GM04503 (cell line): ENCODE measurements at regions not wholly inside any gene's neighbourhood (a gene's known extent, or its start where the extent isn't known, plus 50 kb on each side); places are given as distances from the start of the nearest gene placed in this dataset.
"Not testable (repeated sequence)": the region's sequence is repeated elsewhere in the genome, so short reads cannot be mapped to it uniquely, and the experiment has no call there.

Experiments
- DNase-seq: peaks from one replicate; pipeline ENCODE4 v3.0.0-alpha.2; 2012; ENCODE audit warnings: low read depth

DNA sequence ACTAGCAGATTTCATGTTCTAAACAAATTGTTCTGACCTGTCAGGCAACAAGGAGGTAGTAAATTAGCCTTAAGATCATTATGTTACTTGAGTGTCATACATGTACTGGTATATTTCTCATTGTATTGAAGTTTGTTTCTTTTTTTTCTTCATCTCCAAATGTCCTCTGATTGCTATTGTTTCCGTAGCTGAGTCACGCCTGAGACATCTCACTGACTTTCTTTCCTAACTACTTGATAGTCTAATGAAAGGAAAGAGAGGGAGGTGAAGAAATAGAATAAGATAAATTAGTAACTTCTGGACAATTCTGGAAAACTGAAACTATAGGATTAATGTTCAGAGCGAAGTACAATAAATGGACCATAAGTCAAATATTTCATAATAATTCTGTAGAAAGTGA, 1049.9 kb downstream of the TSN start:
- no peak for DNase-seq

DNA sequence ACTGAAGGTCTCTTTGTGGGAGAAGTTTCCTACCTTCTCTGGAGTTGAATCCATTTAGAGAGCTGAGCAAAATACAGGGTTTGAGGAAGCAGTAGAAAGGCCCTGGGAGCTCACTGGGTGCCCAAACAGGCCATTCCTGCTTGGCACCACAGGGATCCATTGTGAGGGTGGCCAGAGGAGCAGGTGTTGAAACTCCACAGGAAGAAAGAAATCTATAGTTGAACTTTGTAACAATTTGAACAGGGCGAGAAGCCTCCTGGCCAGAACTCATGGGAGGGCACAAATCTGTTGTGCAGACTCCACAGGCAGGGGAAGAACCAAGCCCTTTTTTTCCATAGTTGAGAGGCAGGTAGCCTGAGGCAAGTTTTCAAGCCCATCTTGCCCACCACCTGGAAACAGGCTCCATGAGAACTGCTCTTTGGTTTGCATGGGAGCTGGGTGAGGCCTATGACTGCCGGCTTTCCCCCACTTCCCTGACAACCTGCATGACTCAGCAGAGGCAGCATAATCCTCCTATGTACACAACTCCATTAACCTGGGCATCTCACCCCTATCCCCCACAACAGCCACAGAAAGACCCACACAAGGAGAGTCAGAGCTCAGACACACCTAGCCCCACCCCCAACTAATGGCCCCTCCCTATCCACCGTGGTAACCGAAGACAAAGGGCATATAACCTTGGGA, 1053.0 kb downstream of the TSN start:
- no peak for DNase-seq

DNA sequence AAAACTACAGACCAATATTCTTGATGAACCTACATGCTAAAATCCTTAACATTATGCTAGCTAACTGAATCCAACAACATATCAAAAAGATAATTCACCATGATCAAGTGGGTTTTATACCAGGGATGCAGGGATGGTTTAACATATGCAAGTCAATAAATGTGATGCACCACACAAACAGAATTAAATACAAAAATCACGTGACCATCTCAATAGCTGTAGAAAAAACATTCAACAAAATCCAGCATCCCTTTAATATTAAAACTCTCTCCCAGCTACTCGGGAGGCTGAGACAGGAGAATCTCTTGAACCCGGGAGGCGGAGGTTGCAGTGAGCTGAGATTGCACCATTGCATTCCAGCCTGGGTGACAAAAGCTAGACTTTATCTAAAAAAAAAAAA, 1056.8 kb downstream of the TSN start:
- not testable (repeated sequence) for DNase-seq

DNA sequence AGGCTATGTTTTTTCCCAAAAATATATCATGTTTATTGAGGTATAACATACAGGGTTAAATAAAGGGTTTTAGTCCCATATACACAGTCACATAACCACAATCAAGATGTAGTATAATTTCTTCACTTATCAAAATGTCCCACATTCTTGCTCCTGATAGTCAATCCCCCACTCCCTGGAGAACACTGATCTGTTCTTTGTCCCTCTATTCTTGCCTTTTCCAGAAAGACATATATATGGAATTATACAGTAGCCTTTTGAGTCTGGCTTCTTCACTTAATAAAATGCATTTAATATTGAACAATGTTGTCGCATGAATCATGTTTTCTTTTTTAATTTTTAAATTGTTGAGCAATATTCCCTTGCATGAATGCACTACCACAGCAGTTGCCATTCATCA, 1059.7 kb downstream of the TSN start:
- DNase-seq = no peak

DNA sequence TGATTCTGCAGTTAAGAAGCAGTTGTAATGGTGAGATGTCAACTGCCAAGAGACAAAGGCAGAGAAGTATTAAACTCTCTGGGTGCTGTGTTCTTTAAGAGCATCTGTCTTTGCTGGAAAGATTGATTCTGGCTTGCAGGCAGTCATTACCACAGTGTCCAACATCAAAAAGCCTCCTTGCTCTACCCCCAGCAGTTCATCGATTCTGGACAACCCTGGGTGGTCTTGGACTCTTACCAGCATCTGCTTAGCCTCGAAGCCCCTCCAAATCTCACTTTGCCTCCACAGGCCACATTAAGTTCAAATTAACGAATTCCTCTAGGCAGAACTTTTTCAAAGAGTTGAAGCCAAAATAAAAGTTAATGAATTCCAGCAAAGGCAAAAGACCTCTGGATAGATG, 1061.4 kb downstream of the TSN start:
- no peak for DNase-seq

DNA sequence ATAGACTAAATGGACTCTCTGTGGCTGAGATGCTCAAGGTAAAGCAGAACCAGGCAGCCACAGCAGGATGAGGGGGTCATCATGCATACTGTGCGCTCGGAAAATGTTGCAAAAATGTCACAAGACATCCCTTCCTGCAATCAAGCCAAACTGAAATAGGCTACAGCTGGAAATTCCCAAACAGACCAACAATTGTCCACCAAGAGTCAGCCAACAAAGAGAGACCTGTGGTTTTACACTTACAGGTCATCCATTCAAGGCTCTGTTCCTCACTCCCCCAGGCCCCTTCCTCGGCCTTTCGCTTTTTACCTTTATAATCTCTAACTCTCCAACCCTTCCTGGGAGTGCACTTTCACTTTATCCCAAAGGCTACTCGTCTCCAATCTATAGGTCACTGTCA, 1066.9 kb downstream of the TSN start:
- no peak for DNase-seq

DNA sequence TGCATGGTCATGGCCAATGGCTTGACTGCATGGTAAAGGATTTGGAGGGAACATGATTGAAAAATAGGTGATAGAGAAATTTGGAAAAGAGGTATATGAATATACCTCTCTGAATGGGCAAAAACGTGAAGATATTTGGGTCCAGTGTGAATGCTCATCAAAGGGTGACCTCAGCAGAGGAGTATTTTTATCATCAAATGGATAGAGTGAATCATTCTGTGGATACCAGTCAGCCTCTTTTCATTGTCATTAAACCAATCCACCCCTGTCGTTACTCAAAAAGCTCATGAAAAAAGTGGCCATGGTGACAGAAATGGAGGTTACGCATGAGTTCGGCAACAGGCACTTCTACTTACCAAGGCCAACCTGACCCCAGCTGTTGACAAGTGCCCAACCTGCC, 1074.7 kb downstream of the TSN start:
- DNase-seq = no peak

DNA sequence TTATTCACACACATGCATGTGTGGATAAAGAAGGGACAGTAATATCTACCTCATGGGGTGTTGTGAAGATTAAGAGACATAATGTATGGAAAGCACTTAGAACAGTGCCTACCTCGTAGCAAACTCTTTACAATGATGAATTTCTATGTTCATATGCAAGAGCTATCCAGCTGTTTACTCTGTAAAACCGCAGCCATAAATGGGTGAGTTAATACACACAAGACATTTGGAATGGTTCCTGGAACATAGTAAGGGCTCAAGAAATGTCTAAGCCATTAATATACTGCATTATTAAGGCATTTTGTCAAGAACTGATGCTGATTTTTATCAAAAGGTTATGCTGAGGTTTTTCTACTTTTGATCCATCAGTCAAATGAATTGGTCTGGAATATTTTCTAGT, 1076.2 kb downstream of the TSN start:
- DNase-seq = no peak

DNA sequence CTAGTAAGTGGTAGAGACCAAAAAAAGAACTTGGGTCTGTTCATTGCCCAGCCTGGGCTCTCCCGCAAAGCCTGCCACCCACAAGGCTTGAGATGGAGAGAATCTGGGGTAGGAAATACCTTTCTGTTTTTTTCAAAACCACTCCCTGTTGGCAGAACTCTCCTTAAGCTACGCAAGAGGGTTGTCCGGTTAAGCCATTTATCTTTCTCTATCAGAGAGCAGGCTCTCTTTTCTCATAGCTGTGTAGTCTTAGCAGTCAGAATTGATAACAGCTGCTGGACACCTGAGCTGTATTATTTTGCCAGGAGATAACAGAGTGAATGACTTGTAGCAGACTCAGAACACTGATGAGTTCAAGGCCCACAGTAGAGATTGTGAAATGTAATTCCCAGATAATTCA, 1088.1 kb downstream of the TSN start:
- no peak for DNase-seq

DNA sequence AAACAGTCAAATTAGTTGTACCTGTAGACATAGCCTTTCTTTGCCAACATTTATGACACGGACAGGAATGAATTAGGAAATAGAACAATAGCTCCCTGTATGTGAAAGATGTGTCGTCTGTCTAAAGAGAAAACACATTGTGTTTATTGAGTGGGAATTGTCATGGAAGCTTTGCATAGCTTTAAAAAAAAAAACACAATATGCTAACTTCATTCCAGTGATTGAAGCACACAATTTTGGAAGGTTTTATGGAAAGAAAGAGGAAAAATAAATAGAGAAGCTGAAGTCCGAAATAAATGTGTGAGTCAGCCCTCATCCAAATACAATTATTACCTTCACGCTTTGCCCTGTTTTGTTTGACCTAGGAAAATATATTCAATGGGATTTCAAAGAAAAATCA, 1095.7 kb downstream of the TSN start:
- DNase-seq = no peak

DNA sequence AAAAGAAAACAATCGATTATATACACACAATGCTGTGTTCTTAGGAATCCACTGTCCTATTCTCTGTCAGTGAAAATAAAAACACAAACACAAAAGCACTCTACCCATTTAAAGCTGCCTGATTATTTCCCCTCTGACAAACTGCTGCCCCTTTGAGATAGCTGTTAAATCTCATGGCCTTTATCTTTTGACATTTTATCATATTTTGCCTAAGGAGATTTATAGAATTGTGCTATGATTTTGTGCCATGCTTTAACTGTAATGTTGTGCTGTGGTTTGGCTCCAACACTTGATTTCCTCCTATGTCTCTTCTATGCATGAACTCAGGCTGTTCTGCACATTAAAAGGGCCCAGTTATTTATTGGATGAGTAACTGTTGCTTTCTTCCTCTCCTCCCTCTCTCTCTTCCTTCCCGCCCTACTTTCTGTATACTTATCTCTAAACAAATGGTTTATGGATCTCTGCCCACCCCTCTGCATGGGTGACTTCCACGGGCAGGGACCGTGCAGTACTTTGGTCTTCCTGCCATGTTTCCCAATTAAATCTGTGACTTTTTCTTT, 1096.6 kb downstream of the TSN start:
- DNase-seq = no peak

DNA sequence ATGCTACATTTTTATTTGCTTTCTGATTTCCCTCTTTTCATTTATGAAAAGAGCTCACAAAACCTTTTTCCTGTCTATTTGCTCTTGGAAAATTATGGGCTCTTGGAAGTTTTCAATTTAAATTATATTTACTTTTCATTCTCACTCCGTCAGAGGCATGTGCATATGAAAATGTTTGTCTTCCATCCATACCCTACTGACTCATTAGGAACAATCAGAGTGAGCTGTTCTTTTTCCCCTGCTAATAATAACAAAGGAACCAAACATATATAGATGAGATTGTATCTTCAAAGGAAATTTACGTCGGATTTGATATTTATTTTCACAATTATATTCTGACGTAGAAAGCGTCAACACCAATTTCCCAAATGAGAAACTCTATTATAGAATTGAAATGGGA, 1101.2 kb downstream of the TSN start:
- DNase-seq = no peak

DNA sequence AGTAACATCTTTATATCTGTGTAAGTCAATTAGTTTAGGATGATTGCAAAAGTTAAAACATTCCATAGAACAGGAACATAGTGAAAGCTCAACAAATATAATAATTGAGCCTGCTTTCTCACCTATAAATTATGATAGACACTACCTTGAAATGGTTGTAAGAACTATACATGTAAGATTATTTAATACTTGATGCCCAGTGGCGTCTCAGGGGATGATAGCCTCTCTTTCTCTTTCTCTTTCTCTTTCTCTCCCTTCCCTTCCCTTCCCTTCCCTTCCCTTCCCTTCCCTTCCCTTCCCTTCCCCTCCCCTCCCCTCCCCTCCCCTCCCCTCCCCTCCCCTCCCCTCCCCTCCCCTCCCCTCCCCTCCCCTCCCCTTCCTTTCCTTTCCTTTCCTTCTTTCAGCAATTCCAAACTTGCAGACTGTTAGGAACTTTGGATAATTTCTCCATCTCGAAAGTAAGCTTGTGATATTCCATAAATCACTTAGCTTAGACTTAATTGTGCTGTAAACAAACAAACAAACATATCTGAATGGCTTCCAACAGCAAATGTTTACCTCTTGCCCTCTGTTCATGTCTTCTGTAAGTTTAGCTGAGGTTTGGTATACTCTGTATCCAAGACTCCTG, 1102.7 kb downstream of the TSN start:
- no peak for DNase-seq

DNA sequence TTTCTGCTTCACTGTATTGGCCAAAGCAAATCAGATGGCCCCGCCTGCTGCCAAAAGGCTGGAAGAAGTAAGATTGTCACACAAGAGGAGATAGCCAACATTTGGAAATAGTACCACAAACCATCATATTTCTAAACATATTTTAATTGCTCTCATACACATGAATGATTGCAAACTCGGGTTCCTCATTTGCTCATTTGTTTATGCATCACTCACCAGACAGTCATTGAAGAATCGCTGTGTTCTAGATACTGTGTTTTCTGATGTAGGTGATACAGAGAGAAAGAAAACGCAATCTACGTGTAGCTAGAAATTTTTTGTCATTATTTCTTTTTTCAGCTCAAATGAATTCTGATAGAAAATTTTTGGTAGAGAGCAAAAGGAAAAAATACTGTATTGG, 1103.4 kb downstream of the TSN start:
- no peak for DNase-seq

DNA sequence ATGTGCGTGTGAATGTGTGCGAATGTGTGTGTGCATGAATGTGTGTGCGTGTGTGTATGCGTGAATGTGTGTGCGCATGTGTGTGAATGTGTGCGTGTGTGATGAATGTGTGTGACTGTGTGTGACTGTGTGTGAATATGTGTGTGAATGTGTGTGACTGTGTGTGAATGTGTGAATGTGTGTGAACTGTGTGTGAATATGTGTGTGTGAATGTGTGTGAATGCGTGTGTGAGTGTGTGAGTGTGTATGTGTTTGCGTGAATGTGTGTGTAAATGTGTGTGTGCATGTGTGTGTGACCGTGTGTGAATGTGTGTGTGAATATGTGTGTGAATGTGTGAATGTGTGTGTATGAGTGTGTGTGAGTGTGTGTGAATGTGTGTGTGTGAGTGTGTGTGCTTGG, 1103.8 kb downstream of the TSN start:
- no peak for DNase-seq

DNA sequence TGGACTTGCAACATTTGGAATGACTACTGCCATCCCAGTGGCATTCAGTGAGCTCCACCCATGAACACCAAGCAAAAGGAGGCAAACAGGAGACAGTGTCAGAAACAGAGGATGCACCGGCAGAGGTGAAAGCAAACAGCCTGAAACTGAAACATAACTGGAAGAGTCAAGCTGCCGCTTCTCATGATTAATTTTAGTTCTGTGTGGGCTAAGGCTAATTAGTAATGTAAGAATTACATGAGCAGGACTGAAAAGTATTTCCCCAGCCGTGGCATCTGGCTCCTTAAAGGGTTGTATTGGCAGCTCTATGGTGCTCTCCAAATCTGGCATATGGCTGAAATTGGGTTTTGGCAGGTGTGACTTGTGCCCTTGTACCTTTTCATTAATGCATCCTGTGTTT, 1108.1 kb downstream of the TSN start:
- no peak for DNase-seq

DNA sequence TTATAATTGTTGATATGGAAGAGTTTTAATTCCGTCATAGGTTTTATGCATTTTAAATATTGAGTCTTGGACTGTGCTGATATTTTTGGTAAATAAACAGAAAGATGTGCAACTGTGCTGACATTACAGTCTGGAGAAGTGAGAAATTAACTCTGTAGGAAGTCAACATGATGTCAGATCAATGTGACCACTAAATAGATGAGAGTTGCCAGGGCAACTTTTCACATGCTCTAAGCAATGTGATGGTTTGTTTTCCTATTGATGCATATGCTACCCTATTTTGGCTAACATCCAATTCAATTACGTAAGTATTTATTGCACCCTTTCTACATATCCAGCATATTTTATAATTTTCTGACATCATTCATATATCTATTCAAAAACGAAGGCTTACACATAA, 1109.3 kb downstream of the TSN start:
- no peak for DNase-seq

DNA sequence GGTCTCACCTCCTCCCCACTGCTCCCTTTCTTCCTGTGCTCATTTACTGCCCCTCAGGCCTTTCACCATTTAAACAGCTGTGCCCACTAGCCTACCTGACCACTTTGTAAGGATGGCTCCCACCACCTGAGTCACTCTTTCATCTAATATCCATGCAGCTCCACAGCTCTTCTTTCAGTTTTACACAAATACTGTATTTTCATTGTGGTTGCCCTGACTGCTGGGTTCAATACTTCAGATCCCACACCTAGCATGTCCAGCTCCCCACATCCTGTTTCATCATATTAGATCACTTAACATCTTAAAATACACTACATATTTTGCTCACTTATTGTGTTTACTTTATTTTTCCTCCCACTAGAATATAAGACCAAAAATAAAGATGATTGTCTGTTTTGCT, 1110.6 kb downstream of the TSN start:
- no peak for DNase-seq

DNA sequence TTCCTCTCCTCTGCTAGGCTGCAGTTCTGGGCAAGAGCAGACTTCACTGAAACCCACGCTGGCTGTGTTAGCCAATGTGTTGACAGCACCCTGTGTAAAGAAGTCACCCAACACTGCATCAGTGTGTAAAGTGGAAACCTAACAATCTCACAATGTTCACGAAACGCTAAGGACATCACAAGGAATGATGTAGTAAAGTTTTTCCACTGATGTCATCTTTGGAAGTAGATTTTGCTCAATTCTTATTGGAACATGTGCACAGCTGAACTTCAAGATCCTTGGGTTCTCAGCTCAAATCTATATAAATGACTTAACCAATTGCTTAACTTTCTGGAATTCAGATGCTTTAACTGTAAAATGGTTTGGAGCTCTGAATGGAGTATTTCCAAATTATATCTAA, 1112.5 kb downstream of the TSN start:
- no peak for DNase-seq

DNA sequence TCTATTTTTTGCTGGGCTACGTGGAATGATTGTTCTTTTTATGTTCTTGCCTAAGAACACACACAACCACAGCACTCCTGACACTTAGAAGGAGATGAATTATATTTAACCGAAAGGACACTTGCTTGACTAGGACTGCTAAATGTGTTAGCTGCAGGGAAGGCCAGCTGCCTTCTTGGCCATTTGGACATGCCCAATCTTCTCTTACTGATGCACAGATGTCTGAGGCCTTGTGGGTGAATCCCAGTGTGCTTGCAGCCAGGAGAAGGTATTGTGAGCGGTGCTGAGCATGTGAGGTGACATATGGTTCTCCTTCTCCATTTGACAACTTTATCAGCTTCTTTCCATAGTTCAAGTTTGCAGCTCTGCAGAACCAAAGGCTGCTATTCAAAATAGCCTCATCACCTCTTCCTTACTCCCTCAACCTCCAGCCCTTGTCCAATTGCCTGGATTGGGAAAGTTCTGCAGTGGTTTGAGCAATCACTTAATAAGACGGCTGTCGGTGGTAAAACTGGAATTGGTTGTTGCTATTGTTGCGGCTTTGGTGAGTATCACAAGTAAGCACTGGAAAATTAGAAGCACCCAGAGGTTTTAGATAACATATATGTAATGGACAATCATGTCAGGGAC, 1113.3 kb downstream of the TSN start:
- no peak for DNase-seq

DNA sequence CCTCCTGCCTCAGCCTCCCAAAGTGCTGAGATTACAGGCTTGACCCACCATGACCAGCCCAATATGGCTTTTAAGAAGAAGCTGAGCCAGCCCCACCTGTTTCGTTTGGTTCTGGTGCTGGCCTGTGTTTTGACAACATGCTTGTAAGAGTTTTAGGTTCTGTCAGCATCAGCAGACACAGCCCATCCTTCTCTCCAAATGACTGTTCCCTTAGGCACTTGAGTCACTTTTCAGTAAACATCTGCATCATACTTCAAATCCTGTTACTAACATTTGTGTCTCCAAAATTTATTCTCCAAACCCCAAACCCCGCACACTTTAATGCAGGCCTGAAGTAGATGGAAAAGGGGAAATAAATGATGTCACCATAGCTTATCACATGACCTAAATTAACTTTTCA, 1118.5 kb downstream of the TSN start:
- DNase-seq = no peak

DNA sequence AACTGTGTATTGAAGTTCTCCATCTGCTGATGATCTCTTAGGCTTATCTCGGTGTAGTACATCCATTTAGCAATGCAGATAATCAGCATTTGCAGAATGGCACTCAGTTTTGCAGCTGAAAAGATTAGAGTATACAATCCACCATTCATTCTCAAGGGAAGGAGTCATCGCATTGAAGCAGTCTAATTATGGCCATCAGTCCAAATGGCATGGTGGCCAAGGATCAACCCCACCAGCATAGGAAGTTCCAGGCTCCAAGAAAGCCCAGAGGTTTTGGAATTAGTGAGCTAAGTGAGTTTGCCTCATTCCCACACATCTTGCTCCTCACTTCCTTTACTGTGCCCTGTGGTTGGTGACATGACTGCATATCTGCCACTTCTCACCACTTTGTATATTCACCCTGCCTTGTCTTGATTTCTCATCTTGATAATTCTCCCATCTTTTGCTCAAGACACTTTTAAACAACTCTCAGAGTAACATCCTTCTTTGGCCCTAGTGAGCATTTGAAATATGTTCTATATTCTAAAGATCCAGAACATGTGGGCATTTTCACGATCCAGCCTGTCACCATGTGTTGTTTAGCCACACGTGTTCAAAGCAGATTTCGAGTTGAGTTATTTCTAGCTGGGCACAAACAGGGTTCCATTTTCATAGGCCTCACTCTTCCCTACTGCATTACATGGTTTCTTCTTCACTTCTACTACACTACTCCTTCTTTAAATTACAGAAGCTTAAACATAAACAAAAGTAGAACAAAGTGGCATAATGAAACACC, 1119.8 kb downstream of the TSN start:
- no peak for DNase-seq

DNA sequence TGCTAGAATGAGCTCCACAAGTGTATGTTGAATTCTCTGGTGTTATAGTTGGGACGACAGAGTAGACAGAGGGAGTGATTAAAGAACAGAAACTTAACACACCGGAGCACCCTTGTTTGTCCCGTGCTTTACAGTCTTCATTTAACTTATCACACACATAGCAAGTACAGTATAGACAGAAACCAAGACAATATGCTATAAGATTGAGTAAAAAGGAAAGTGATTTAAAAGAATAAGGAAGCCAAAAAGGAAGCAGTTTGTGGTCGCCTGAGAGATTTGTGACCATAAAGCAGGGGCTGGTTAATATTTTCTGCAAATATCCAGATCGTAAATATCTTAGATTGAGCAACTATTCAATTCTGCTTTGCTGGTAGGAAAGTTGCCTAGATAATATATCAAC, 1128.4 kb downstream of the TSN start:
- no peak for DNase-seq
